Thoracic aorta (tissue), 2 donors: ENCODE measurements at regions not wholly inside any gene's neighbourhood (a gene's known extent, or its start where the extent isn't known, plus 50 kb on each side); places are given as distances from the start of the nearest gene placed in this dataset.

Source experiments
- ATAC-seq: fragments of 150-250 bp; one replicate; pipeline ENCODE4 v1.8.0; 2017; ENCODE audit warnings: low read depth; ENCODE audit not compliant: insufficient number of reproducible peaks, low FRiP score
- DNase-seq: peaks from one replicate; pipeline ENCODE4 v3.0.0-alpha.2; 2020; ENCODE audit warnings: low spot score
- H3K27ac ChIP-seq, 2 donors: fragments of 200-600 bp; sonication (generic); 1 replicate in 1 of 2; 2 replicates in 1 of 2; pipeline ENCODE4 v1.5.1; 2016; ENCODE audit warnings: mild to moderate bottlenecking in 2 of 2, moderate library complexity in 2 of 2
- H3K27me3 ChIP-seq: fragments of 200-600 bp; sonication (generic); replicated peaks from 2 replicates; pipeline ENCODE4 v1.6.0; 2016; ENCODE audit warnings: mild to moderate bottlenecking; ENCODE audit not compliant: insufficient read depth
- H3K36me3 ChIP-seq: fragments of 200-600 bp; sonication (generic); one replicate; pipeline ENCODE4 v1.5.1; 2016
- H3K4me1 ChIP-seq, 2 donors: fragments of 200-600 bp; sonication (generic); 1 replicate in 1 of 2; 2 replicates in 1 of 2; pipeline versions ENCODE4 v1.5.1 to v1.6.0; 2016; ENCODE audit warnings: low read depth in 2 of 2, mild to moderate bottlenecking in 1 of 2; ENCODE audit not compliant: control insufficient read depth in 1 of 2
- H3K4me3 ChIP-seq: fragments of 200-600 bp; sonication (generic); 2 replicates; pipeline ENCODE4 v1.5.1; 2016; ENCODE audit warnings: mild to moderate bottlenecking
- H3K9me3 ChIP-seq: fragments of 200-600 bp; sonication (generic); 2 replicates; pipeline ENCODE4 v1.5.1; 2016
- CTCF ChIP-seq: fragments of 200-600 bp; sonication (generic); IDR thresholded peaks from one replicate; pipeline ENCODE4 v1.5.1; 2019; ENCODE audit warnings: antibody characterized with exemption

DNA sequence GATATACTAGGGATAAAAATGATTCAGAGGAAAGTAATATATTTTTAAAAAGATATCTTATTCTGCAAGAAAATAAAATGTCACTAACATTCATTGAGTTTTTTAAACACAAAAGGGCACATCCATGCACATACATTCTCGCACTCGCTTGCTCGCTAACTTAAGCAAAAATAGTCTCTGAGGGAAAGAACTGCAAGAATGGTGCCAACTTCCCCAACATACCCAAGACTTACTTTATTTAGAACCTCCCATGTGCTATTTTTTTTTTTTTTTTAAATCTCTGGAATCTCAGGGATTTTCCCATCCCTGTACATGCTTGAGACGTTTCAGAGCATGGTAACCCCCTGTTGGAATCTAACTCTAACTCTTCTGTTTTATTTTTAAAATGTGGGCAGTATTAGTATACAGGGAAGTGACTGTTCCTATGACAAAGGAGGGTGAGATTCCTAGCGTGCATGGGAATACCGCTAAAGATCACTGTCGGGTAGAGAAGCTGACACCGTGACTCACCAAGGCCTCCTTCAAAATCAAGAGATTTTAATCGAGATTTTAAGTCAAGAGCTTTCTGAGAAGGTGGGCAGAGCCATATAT lies 187.9 kb upstream of the ZEB2 start:
- Histone ChIP-seq H3K4me3 (peak overlapping the region; percentile 11), H3K4me1 (peaks cover 9 to 38% of the 10 kb centered on the region in 2 donors), H3K27ac (no peak overlapping the region), H3K9me3 (no peaks in the 10 kb centered on the region), H3K27me3 (no peaks in the 10 kb centered on the region), H3K36me3 (no peaks in the 10 kb centered on the region)
- TF ChIP-seq CTCF = no peak
- no peak for ATAC-seq
- no peak for DNase-seq

DNA sequence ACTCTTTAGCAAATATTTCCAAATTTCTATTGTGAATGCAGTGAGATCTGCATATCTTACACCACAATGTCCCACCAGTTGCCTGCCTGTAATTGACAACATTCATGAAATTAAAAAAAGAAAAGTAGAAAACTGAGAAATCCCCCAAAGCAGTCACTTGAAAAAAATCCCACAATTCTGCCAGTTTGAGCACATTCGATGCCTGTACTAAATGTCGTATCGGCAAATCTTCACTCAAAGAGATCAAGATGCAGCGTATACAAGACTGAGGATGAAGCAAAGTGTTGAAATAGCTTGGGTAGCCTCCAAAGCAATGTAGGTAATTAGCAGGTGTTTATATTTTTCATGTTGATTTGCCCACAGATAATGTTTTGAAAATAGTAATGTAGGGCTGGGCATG lies 186.7 kb upstream of the ZEB2 start:
- no peaks in the 10 kb centered on the region for H3K9me3 ChIP-seq
- H3K4me1 ChIP-seq = peaks cover 4 to 26% of the 10 kb centered on the region in 2 donors
- no peaks in the 10 kb centered on the region for H3K27me3 ChIP-seq
- no peak overlapping the region for H3K27ac ChIP-seq
- TF ChIP-seq CTCF = no peak
- DNase-seq (no peak), ATAC-seq (no peak)
- no peaks in the 10 kb centered on the region for H3K36me3 ChIP-seq
- no peak overlapping the region for H3K4me3 ChIP-seq

DNA sequence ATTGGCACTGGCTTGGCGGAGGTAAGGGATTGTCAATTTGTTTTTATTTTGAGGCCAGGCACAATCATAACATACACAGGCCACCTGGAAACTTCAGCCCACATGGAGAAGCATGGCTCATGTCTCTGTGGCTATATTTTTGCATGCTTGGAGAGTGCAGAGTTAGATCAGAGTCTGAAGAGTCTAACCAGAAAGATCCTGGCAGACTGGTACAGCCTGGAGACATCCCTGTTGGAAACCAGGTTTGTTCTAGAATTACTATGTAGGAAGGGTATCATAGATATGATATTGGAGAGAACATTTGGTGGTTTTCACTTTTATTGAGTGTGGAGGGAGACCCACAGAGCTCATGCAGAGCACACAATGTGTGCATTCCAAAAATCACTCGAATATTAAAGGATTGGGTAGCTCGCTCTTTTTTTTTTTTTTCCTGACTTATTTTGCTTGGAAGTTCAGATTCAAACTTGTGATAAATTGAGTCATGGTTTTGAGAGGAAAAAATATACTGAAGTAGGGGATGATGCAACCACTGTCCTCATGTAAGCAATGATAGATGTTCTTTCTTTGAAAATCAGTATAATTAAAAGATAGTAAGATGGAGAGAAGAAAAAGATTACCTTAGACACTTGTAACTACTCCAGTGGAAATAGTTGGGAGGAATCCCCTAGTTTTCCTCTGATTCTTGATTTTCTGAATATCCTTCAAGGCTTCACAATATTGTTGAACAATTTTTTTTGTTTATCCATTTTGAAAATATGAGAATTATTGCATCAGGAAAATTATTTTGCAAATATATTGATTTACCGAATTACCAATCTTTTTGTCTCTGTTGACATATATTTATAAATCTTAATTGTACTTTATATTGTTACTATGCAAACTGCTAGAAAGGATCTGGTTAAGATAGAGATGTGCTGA lies 185.7 kb upstream of the ZEB2 start:
- no peaks in the 10 kb centered on the region for H3K36me3 ChIP-seq
- no peak for DNase-seq
- H3K4me3 ChIP-seq = no peak overlapping the region
- H3K4me1 ChIP-seq = peaks cover 4 to 21% of the 10 kb centered on the region in 2 donors
- no peak overlapping the region for H3K27ac ChIP-seq
- TF ChIP-seq CTCF = no peak
- H3K27me3 ChIP-seq = no peaks in the 10 kb centered on the region
- no peak for ATAC-seq
- no peaks in the 10 kb centered on the region for H3K9me3 ChIP-seq

- Histone ChIP-seq H3K4me1 (peaks cover 4 to 21% of the 10 kb centered on the region in 2 donors), H3K4me3 (no peak overlapping the region), H3K36me3 (no peaks in the 10 kb centered on the region), H3K27ac (no peak overlapping the region), H3K27me3 (no peaks in the 10 kb centered on the region), H3K9me3 (no peaks in the 10 kb centered on the region)
- DNase-seq (no peak), ATAC-seq (no peak)
- no peak for TF ChIP-seq CTCF
Measured at GRCh38 chr2:144704709-144705095, 184.8 kb upstream of the ZEB2 start.

GRCh38 chr2:144703852-144704708 lies 184.2 kb upstream of the ZEB2 start:
- ATAC-seq (no peak), DNase-seq (no peak)
- no peaks in the 10 kb centered on the region for H3K9me3 ChIP-seq
- H3K4me3 ChIP-seq = no peak overlapping the region
- no peaks in the 10 kb centered on the region for H3K36me3 ChIP-seq
- no peak overlapping the region for H3K27ac ChIP-seq
- peaks cover 4 to 21% of the 10 kb centered on the region in 2 donors for H3K4me1 ChIP-seq
- TF ChIP-seq CTCF = no peak
- H3K27me3 ChIP-seq = no peaks in the 10 kb centered on the region
